Thymus (tissue), 11 donors: ENCODE measurements at regions not wholly inside any gene's neighbourhood (a gene's known extent, or its start where the extent isn't known, plus 50 kb on each side); places are given as distances from the start of the nearest gene placed in this dataset.
A peak's percentile ranks its signal among the peaks of the same experiment; 100 is the strongest.

Experiments used
- DNase-seq, 9 donors: peaks; one replicate each; pipeline ENCODE4 v3.0.0-alpha.2; 2013; ENCODE audit warnings: low spot score in 9 of 9, low read depth in 6 of 9, missing footprints in 1 of 9
- H3K27ac ChIP-seq, 2 donors: one replicate each; pipeline ENCODE4 v1.5.1; 2013; ENCODE audit warnings: control low read depth in 1 of 2, low read depth in 1 of 2, low read length in 1 of 2, mild to moderate bottlenecking in 1 of 2, moderate library complexity in 1 of 2
- H3K27me3 ChIP-seq, 2 donors: one replicate each; pipeline ENCODE4 v1.5.1; 2013; ENCODE audit warnings: low read length in 1 of 2; ENCODE audit not compliant: control insufficient read depth in 2 of 2, insufficient read depth in 1 of 2
- H3K36me3 ChIP-seq, 2 donors: one replicate each; pipeline ENCODE4 v1.5.1; 2013; ENCODE audit warnings: low read length in 1 of 2, mild to moderate bottlenecking in 1 of 2, moderate library complexity in 1 of 2; ENCODE audit not compliant: control insufficient read depth in 2 of 2, insufficient read depth in 2 of 2
- H3K4me1 ChIP-seq, 2 donors: one replicate each; pipeline ENCODE4 v1.5.1; 2013; ENCODE audit warnings: low read length in 2 of 2; ENCODE audit not compliant: control insufficient read depth in 2 of 2, insufficient read depth in 2 of 2
- H3K4me3 ChIP-seq, 2 donors: one replicate each; pipeline ENCODE4 v1.5.1; 2013; ENCODE audit warnings: low read length in 2 of 2, control low read depth in 1 of 2, mild to moderate bottlenecking in 1 of 2
- H3K9me3 ChIP-seq, 2 donors: one replicate each; pipeline ENCODE4 v1.5.1; 2013; ENCODE audit warnings: low read length in 1 of 2, mild to moderate bottlenecking in 1 of 2; ENCODE audit not compliant: control insufficient read depth in 2 of 2, insufficient read depth in 1 of 2
- WGBS: extraction: QIAGEN DNeasy Blood & Tissue Kit; methylation state at CpG from one replicate; pipeline ENCODE4 v1.1.7; 2013; 5-methylcytosine and 5-hydroxymethylcytosine counted together
- donor health status: healthy.

- H3K9me3 ChIP-seq, result no peaks in the 10 kb centered on the region
- no peak overlapping the region for H3K4me3 ChIP-seq
- DNase-seq, result no peak
- no peaks in the 10 kb centered on the region for H3K27me3 ChIP-seq
- 83% methylated on average over 6 of the region's 6 CpGs for WGBS
- no peaks in the 10 kb centered on the region for H3K4me1 ChIP-seq
- H3K27ac ChIP-seq, result no peak overlapping the region
- H3K36me3 ChIP-seq, result no peaks in the 10 kb centered on the region
These were observed 317.1 kb downstream of the ARRDC4 start for GRCh38 chr15:98277602-98278001.

- Histone ChIP-seq H3K4me1 (no peaks in the 10 kb centered on the region), H3K27me3 (no peaks in the 10 kb centered on the region), H3K9me3 (no peaks in the 10 kb centered on the region), H3K36me3 (no peaks in the 10 kb centered on the region), H3K4me3 (no peak overlapping the region), H3K27ac (no peak overlapping the region)
- no peak for DNase-seq
- 76% methylated on average over 15 of the region's 15 CpGs for WGBS
These were observed 319.9 kb downstream of the ARRDC4 start for GRCh38 chr15:98280284-98280975.

GRCh38 chr15:98281130-98281529, 320.6 kb downstream of the ARRDC4 start:
- no peaks in the 10 kb centered on the region for H3K9me3 ChIP-seq
- no peak overlapping the region for H3K4me3 ChIP-seq
- no peak overlapping the region for H3K27ac ChIP-seq
- H3K4me1 ChIP-seq, result no peaks in the 10 kb centered on the region
- H3K27me3 ChIP-seq, result no peaks in the 10 kb centered on the region
- no peak for DNase-seq
- WGBS, result 42% methylated on average over 3 of the region's 3 CpGs
- H3K36me3 ChIP-seq, result no peaks in the 10 kb centered on the region

GRCh38 chr15:98282656-98283332, 322.3 kb downstream of the ARRDC4 start:
- H3K4me1 ChIP-seq, result no peaks in the 10 kb centered on the region
- DNase-seq, result no peak
- no peak overlapping the region for H3K27ac ChIP-seq
- no peak overlapping the region for H3K4me3 ChIP-seq
- H3K9me3 ChIP-seq, result no peaks in the 10 kb centered on the region
- no peaks in the 10 kb centered on the region for H3K27me3 ChIP-seq
- WGBS, result 17% methylated on average over 5 of the region's 5 CpGs
- H3K36me3 ChIP-seq, result no peaks in the 10 kb centered on the region

GRCh38 chr15:98286200-98286599, 325.7 kb downstream of the ARRDC4 start:
- Histone ChIP-seq H3K4me1 (no peaks in the 10 kb centered on the region), H3K9me3 (no peaks in the 10 kb centered on the region), H3K36me3 (no peaks in the 10 kb centered on the region), H3K27ac (no peak overlapping the region), H3K4me3 (no peak overlapping the region), H3K27me3 (peaks cover 0 to 5% of the 10 kb centered on the region in 2 donors)
- 82% methylated on average over 5 of the region's 5 CpGs for WGBS
- no peak for DNase-seq

- no peaks in the 10 kb centered on the region for H3K4me1 ChIP-seq
- H3K4me3 ChIP-seq, result no peak overlapping the region
- WGBS, result 83% methylated on average over 3 of the region's 3 CpGs
- H3K27me3 ChIP-seq, result peaks cover 0 to 5% of the 10 kb centered on the region in 2 donors
- H3K27ac ChIP-seq, result no peak overlapping the region
- H3K9me3 ChIP-seq, result no peaks in the 10 kb centered on the region
- H3K36me3 ChIP-seq, result no peaks in the 10 kb centered on the region
- no peak for DNase-seq
These were observed 326.3 kb downstream of the ARRDC4 start for GRCh38 chr15:98286831-98287230.

GRCh38 chr15:98288091-98288590, 327.6 kb downstream of the ARRDC4 start:
- WGBS, result 94% methylated on average over 11 of the region's 11 CpGs
- Histone ChIP-seq H3K36me3 (no peaks in the 10 kb centered on the region), H3K27me3 (peaks cover 8 to 17% of the 10 kb centered on the region in 2 donors), H3K27ac (no peak overlapping the region), H3K4me3 (no peak overlapping the region), H3K9me3 (no peaks in the 10 kb centered on the region), H3K4me1 (no peaks in the 10 kb centered on the region)
- no peak for DNase-seq

GRCh38 chr15:98289747-98290146, 329.2 kb downstream of the ARRDC4 start:
- Histone ChIP-seq H3K4me1 (no peaks in the 10 kb centered on the region), H3K27me3 (peaks cover 16 to 29% of the 10 kb centered on the region in 2 donors), H3K4me3 (no peak overlapping the region), H3K36me3 (no peaks in the 10 kb centered on the region), H3K9me3 (no peaks in the 10 kb centered on the region), H3K27ac (no peak overlapping the region)
- no peak for DNase-seq
- 48% methylated on average over 3 of the region's 3 CpGs for WGBS

GRCh38 chr15:98292442-98293240, 332.1 kb downstream of the ARRDC4 start:
- no peaks in the 10 kb centered on the region for H3K9me3 ChIP-seq
- no peaks in the 10 kb centered on the region for H3K4me1 ChIP-seq
- H3K36me3 ChIP-seq, result no peaks in the 10 kb centered on the region
- H3K4me3 ChIP-seq, result no peak overlapping the region
- DNase-seq, result peak in 2 of 9 donors; percentile 16 to 19
- WGBS, result 4% methylated on average over 46 of the region's 46 CpGs
- peaks cover 19 to 29% of the 10 kb centered on the region in 2 donors for H3K27me3 ChIP-seq
- H3K27ac ChIP-seq, result no peak overlapping the region
